IMR-90 (cell line): ENCODE measurements at regions not wholly inside any gene's neighbourhood (a gene's known extent, or its start where the extent isn't known, plus 50 kb on each side); places are given as distances from the start of the nearest gene placed in this dataset.

Experiments
- ATAC-seq: fragments of 200-7000 bp; cut with Tn5 transposase; 2 replicates; pipeline ENCODE4 v1.9.1; 2020; ENCODE audit warnings: low read depth, mild to moderate bottlenecking, moderate library complexity
- BruUV-seq: library from RNA; stranded (reverse); fragments of 400-500 nt; replicated peaks from 2 replicates; lab custom pipeline; 2021; lab: Mats Ljungman, UMichigan
- CTCF ChIA-PET: fragments of 300-600 bp; formaldehyde crosslinking; extraction: SDS; loops from one replicate; lab custom pipeline; 2021; ENCODE audit warnings: antibody characterized with exemption; lab: Yijun Ruan, JAX
- POLR2A ChIA-PET: fragments of 300-600 bp; sonication (Branson Sonifier 250); formaldehyde crosslinking; loops from one replicate; lab custom pipeline; 2022; ENCODE audit warnings: antibody characterized with exemption; ENCODE audit not compliant: unreplicated experiment; lab: Charles Lee
- DNase-seq: peaks from one replicate; pipeline ENCODE4 v3.0.0; 2013
- H2AFZ ChIP-seq: replicated peaks from 2 replicates; pipeline ENCODE3; 2013; ENCODE audit warnings: low read length, mild to moderate bottlenecking; ENCODE audit not compliant: poor library complexity
- H2AK5ac ChIP-seq: 2 replicates; pipeline ENCODE4 v1.6.1; 2013; ENCODE audit warnings: low read depth, low read length, inconsistent platforms
- H2AK9ac ChIP-seq: replicated peaks from 2 replicates; pipeline ENCODE3; 2013; ENCODE audit warnings: mild to moderate bottlenecking, low read depth, low read length, moderate library complexity; ENCODE audit not compliant: poor library complexity
- H2BK120ac ChIP-seq: 2 replicates; pipeline ENCODE4 v1.6.1; 2013; ENCODE audit warnings: low read depth, low read length, inconsistent platforms
- H2BK15ac ChIP-seq: 3 replicates; pipeline ENCODE4 v1.6.1; 2013; ENCODE audit warnings: low read depth, low read length, inconsistent platforms
- H2BK20ac ChIP-seq: 2 replicates; pipeline ENCODE4 v1.6.1; 2013; ENCODE audit warnings: low read depth, mild to moderate bottlenecking, inconsistent platforms, low read length, moderate library complexity
- H2BK5ac ChIP-seq: 2 replicates; pipeline ENCODE4 v1.6.1; 2013; ENCODE audit warnings: mild to moderate bottlenecking, low read depth, low read length, inconsistent platforms; ENCODE audit not compliant: poor library complexity, severe bottlenecking
- H3K14ac ChIP-seq: replicated peaks from 2 replicates; pipeline ENCODE4 v1.6.1; 2013; ENCODE audit warnings: low read depth, low read length, inconsistent platforms
- H3K18ac ChIP-seq: 2 replicates; pipeline ENCODE4 v1.6.1; 2013; ENCODE audit warnings: low read depth, low read length, control low read depth
- H3K23ac ChIP-seq: 2 replicates; pipeline ENCODE4 v1.6.1; 2013; ENCODE audit warnings: low read depth, low read length, inconsistent platforms
- H3K27ac ChIP-seq: 2 replicates; pipeline ENCODE4 v1.5.1; 2013; ENCODE audit warnings: mild to moderate bottlenecking, control low read depth, low read length; ENCODE audit not compliant: insufficient read depth
- H3K27me3 ChIP-seq: 2 replicates; pipeline ENCODE4 v1.6.1; 2013; ENCODE audit warnings: low read length; ENCODE audit not compliant: control insufficient read depth, insufficient read depth
- H3K36me3 ChIP-seq: 2 replicates; pipeline ENCODE4 v1.6.1; 2013; ENCODE audit warnings: low read length, mixed read lengths; ENCODE audit not compliant: control insufficient read depth, insufficient read depth
- H3K4ac ChIP-seq: 2 replicates; pipeline ENCODE4 v1.6.1; 2013; ENCODE audit warnings: low read depth, low read length, inconsistent platforms
- H3K4me1 ChIP-seq: 2 replicates; pipeline ENCODE4 v1.6.1; 2013; ENCODE audit warnings: low read length, mixed read lengths; ENCODE audit not compliant: control insufficient read depth, insufficient read depth
- H3K4me2 ChIP-seq: 2 replicates; pipeline ENCODE4 v1.6.1; 2013; ENCODE audit warnings: low read depth, mild to moderate bottlenecking, control low read depth, low read length, moderate library complexity
- H3K4me3 ChIP-seq: 2 replicates; pipeline ENCODE4 v1.5.1; 2013; ENCODE audit warnings: low read depth, mild to moderate bottlenecking, control low read depth, low read length, moderate library complexity; ENCODE audit not compliant: insufficient read depth
- H3K56ac ChIP-seq: 2 replicates; pipeline ENCODE4 v1.6.1; 2013; ENCODE audit warnings: low read length, inconsistent platforms; ENCODE audit not compliant: insufficient read depth; ENCODE audit errors: extremely low read depth
- H3K79me1 ChIP-seq, 2 experiments: 2 replicates each; pipeline ENCODE4 v1.6.1; 2013; ENCODE audit warnings: low read length in 2 of 2, inconsistent platforms in 1 of 2, low read depth in 1 of 2
- H3K9ac ChIP-seq: 2 replicates; pipeline ENCODE4 v1.6.1; 2013; ENCODE audit warnings: low read depth, low read length, control low read depth
- H3K9me1 ChIP-seq: 2 replicates; pipeline ENCODE4 v1.6.1; 2013; ENCODE audit warnings: low read length, inconsistent platforms; ENCODE audit not compliant: insufficient read depth
- H3K9me3 ChIP-seq: 2 replicates; pipeline ENCODE4 v1.6.1; 2013; ENCODE audit warnings: low read length; ENCODE audit not compliant: control insufficient read depth, insufficient read depth
- H4K20me1 ChIP-seq: 2 replicates; pipeline ENCODE4 v1.6.1; 2013; ENCODE audit warnings: low read length, inconsistent platforms; ENCODE audit not compliant: insufficient read depth
- H4K5ac ChIP-seq: 2 replicates; pipeline ENCODE4 v1.6.1; 2013; ENCODE audit warnings: mild to moderate bottlenecking, low read depth, low read length, control low read depth
- H4K8ac ChIP-seq, 2 experiments: 2 replicates each; pipeline ENCODE4 v1.6.1; 2013; ENCODE audit warnings: low read depth in 2 of 2, low read length in 2 of 2, control low read depth in 1 of 2, inconsistent platforms in 1 of 2
- H4K91ac ChIP-seq: 2 replicates; pipeline ENCODE4 v1.6.1; 2013; ENCODE audit warnings: low read depth, low read length, inconsistent platforms; ENCODE audit not compliant: insufficient read depth
- BHLHE40 ChIP-seq: fragments of 150-350 bp; IDR thresholded peaks from 2 replicates; pipeline ENCODE4 v1.6.1; 2016; ENCODE audit warnings: mild to moderate bottlenecking, low read depth, low read length
- CEBPB ChIP-seq: IDR thresholded peaks from 2 replicates; pipeline ENCODE4 v1.6.1; 2012; ENCODE audit warnings: low read depth, low read length, improper control_type of control experiment
- CHD1 ChIP-seq: IDR thresholded peaks from 2 replicates; pipeline ENCODE4 v1.6.1; 2012; ENCODE audit warnings: low read depth, low read length, improper control_type of control experiment
- ELK1 ChIP-seq: fragments of 150-350 bp; IDR thresholded peaks from 2 replicates; pipeline ENCODE4 v1.6.1; 2016; ENCODE audit warnings: low read depth, mild to moderate bottlenecking, low read length, moderate library complexity, borderline replicate concordance
- FOS ChIP-seq: fragments of 150-350 bp; IDR thresholded peaks from 2 replicates; pipeline ENCODE4 v1.6.1; 2016; ENCODE audit warnings: low read depth, low read length
- MAFK ChIP-seq: IDR thresholded peaks from 2 replicates; pipeline ENCODE4 v1.6.1; 2012; ENCODE audit warnings: low read depth, low read length, improper control_type of control experiment
- MAZ ChIP-seq: IDR thresholded peaks from 2 replicates; pipeline ENCODE4 v1.6.1; 2012; ENCODE audit warnings: low read depth, mild to moderate bottlenecking, low read length, improper control_type of control experiment, moderate library complexity, borderline replicate concordance
- MXI1 ChIP-seq: IDR thresholded peaks from 2 replicates; pipeline ENCODE4 v1.6.1; 2012; ENCODE audit warnings: low read depth, mild to moderate bottlenecking, low read length, moderate library complexity, borderline replicate concordance
- NFE2L2 ChIP-seq: fragments of 150-350 bp; IDR thresholded peaks from 2 replicates; pipeline ENCODE4 v1.6.1; 2016; ENCODE audit warnings: low read depth, mild to moderate bottlenecking, low read length
- RAD21 ChIP-seq: IDR thresholded peaks from 2 replicates; pipeline ENCODE4 v1.6.1; 2012; ENCODE audit warnings: low read length, improper control_type of control experiment
- RCOR1 ChIP-seq: IDR thresholded peaks from 2 replicates; pipeline ENCODE4 v1.6.1; 2012; ENCODE audit warnings: mild to moderate bottlenecking, low read length, improper control_type of control experiment; ENCODE audit not compliant: insufficient replicate concordance
- RFX5 ChIP-seq: IDR thresholded peaks from 2 replicates; pipeline ENCODE4 v1.8.0; 2012; ENCODE audit warnings: low read depth, mild to moderate bottlenecking, low read length, moderate library complexity
- SMC3 ChIP-seq: fragments of 150-350 bp; IDR thresholded peaks from 2 replicates; pipeline ENCODE4 v1.6.1; 2016; ENCODE audit warnings: low read depth, mild to moderate bottlenecking, antibody characterized with exemption, low read length, moderate library complexity
- WGBS, 2 experiments: methylation state at CpG; one replicate each; pipeline versions ENCODE4 v1.1.5 to v1.1.7; 2013; ENCODE audit warnings: missing lambda C conversion rate in 2 of 2; ENCODE audit not compliant: insufficient read length in 1 of 2; ENCODE audit errors: extremely low coverage in 2 of 2; 5-methylcytosine and 5-hydroxymethylcytosine counted together
- dilution Hi-C: fragments of 300-500 bp; cut with HindIII; formaldehyde crosslinking; loops from one replicate; pipeline ENCODE4 v1.14.3; 2018; ENCODE audit warnings: low sequenced_read_pairs; ENCODE audit not compliant: unreplicated experiment
- in situ Hi-C: fragments of 300-500 bp; cut with MboI; formaldehyde crosslinking; loops from 3 replicates; pipeline ENCODE4 v1.14.3; 2019; ENCODE audit warnings: low sequenced_read_pairs, inconsistent platforms, mixed read lengths
- intact Hi-C: fragments of 100-400 bp; cut with micrococcal nuclease; formaldehyde crosslinking; loops from 2 replicates; pipeline ENCODE4 v1.10.0; 2022

DNA sequence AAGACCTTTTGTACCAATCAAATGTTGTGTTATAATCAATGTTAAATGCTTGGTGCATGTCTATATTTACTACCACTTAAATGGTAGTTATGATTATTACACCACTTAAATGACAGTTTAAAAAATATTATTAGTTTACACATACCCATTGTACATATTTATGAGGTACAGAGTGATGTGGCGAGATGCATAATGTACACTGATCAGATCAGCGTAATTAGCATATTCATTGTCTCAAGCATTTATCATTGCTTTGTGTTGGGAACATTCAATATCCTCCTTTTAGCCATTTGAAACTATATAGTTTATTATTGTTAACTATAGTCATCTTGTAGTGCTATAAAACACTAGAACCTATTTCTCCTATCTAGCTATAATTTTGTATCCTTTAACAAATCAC lies 434.4 kb upstream of the ACTBL2 start:
- POLR2A ChIA-PET = no interaction called here
- CTCF ChIA-PET = interaction anchor here (0.6 kb wide), 1 partner anchor 541 kb away, joined by 3 read pairs; no protein-coding TSS in a partner anchor
- intact Hi-C loops = no loop called here

More for the DNA sequence above, 434.4 kb upstream of the ACTBL2 start:
- no peak overlapping the region for H3K14ac ChIP-seq
- H3K18ac ChIP-seq = no peak overlapping the region
- H3K4me2 ChIP-seq = no peak overlapping the region
- no peak overlapping the region for H2BK15ac ChIP-seq
- no peak overlapping the region for H2BK5ac ChIP-seq
- TF ChIP-seq FOS = no peak
- no peak for TF ChIP-seq MAZ
- no peak for TF ChIP-seq RAD21
- no peak for TF ChIP-seq CEBPB
- TF ChIP-seq RFX5 = no peak
- TF ChIP-seq NFE2L2 = no peak
- no peak for TF ChIP-seq CHD1
- no peak for TF ChIP-seq MXI1
- TF ChIP-seq MAFK = no peak
- no peak for TF ChIP-seq ELK1
- no peak for TF ChIP-seq BHLHE40
- TF ChIP-seq SMC3 = no peak
- TF ChIP-seq RCOR1 = no peak
- H4K20me1 ChIP-seq = no peaks in the 10 kb centered on the region
- no peaks in the 10 kb centered on the region for H3K9me1 ChIP-seq
- H3K79me1 ChIP-seq = no peaks in the 10 kb centered on the region
- no peak overlapping the region for H3K4ac ChIP-seq
- no peak overlapping the region for H3K27ac ChIP-seq
- no peak overlapping the region for H3K9ac ChIP-seq
- H2AK9ac ChIP-seq = no peak overlapping the region
- H3K4me3 ChIP-seq = no peak overlapping the region
- H3K4me1 ChIP-seq = no peaks in the 10 kb centered on the region
- H2AK5ac ChIP-seq = no peak overlapping the region
- DNase-seq (no peak), ATAC-seq (no peak)
- H4K91ac ChIP-seq = no peak overlapping the region
- H3K56ac ChIP-seq = no peak overlapping the region
- BruUV-seq = no TSS peak
- no peak overlapping the region for H2AFZ ChIP-seq
- H3K36me3 ChIP-seq = no peaks in the 10 kb centered on the region
- H3K9me3 ChIP-seq = no peaks in the 10 kb centered on the region
- H4K8ac ChIP-seq = no peak overlapping the region
- H3K23ac ChIP-seq = no peak overlapping the region
- in situ Hi-C loops (no loop called here), dilution Hi-C loops (no loop called here)
- H2BK120ac ChIP-seq = no peak overlapping the region
- no CpG with 5 or more reads among the region's 2 CpGs for WGBS, 2 experiments
- no peak overlapping the region for H4K5ac ChIP-seq
- H2BK20ac ChIP-seq = no peak overlapping the region
- H3K27me3 ChIP-seq = no peaks in the 10 kb centered on the region
